WTC11 (cell line): ENCODE measurements at regions not wholly inside any gene's neighbourhood (a gene's known extent, or its start where the extent isn't known, plus 50 kb on each side); places are given as distances from the start of the nearest gene placed in this dataset.

ENCODE experiments used
- ATAC-seq: fragments of 200-7000 bp; cut with Tn5 transposase; 2 replicates; pipeline ENCODE4 v1.10.0; 2021; ENCODE audit warnings: mild to moderate bottlenecking, moderate library complexity
- CTCF ChIA-PET: fragments of 300-600 bp; sonication (Branson Sonifier 250); formaldehyde crosslinking; loops from one replicate; lab custom pipeline; 2021; ENCODE audit warnings: antibody characterized with exemption; lab: Charles Lee
- POLR2A ChIA-PET: fragments of 350-600 bp; sonication (Branson Sonifier 250); formaldehyde crosslinking; loops from one replicate; lab custom pipeline; 2021; ENCODE audit warnings: antibody characterized with exemption; lab: Charles Lee
- DNase-seq: peaks from one replicate; pipeline ENCODE4 v3.0.0; 2021; ENCODE audit warnings: low spot score
- H3K27ac Mint-ChIP-seq: 2 replicates; pipeline ENCODE4 v1.8.0; 2021; ENCODE audit warnings: mixed read lengths
- H3K27me3 Mint-ChIP-seq: 2 replicates; pipeline ENCODE4 v1.8.0; 2021; ENCODE audit warnings: low read depth, mild to moderate bottlenecking, moderate library complexity, mixed read lengths
- H3K36me3 Mint-ChIP-seq: 2 replicates; pipeline ENCODE4 v1.8.0; 2021; ENCODE audit warnings: mixed read lengths
- H3K4me1 Mint-ChIP-seq: 2 replicates; pipeline ENCODE4 v1.8.0; 2022; ENCODE audit warnings: mixed read lengths
- H3K4me3 Mint-ChIP-seq: 2 replicates; pipeline ENCODE4 v1.8.0; 2021; ENCODE audit warnings: mild to moderate bottlenecking, moderate library complexity, mixed read lengths
- H3K9me3 Mint-ChIP-seq: 2 replicates; pipeline ENCODE4 v1.8.0; 2021; ENCODE audit warnings: mixed read lengths
- ELF4 ChIP-seq: sonication (generic); formaldehyde crosslinking; IDR thresholded peaks from 2 replicates; pipeline ENCODE4 v1.8.1; 2022; ENCODE audit warnings: low read depth, mild to moderate bottlenecking, moderate library complexity, missing genetic modification reagents
- EMX1 ChIP-seq: fragments of 250-450 bp; sonication (Bioruptor Pico); IDR thresholded peaks from 2 replicates; pipeline ENCODE4 v1.8.0; 2021; ENCODE audit warnings: mild to moderate bottlenecking
- ETV6 ChIP-seq: sonication (generic); formaldehyde crosslinking; IDR thresholded peaks from 2 replicates; pipeline ENCODE4 v1.8.1; 2022; ENCODE audit warnings: mild to moderate bottlenecking, missing genetic modification reagents
- GRHL2 ChIP-seq: fragments of 250-450 bp; sonication (Bioruptor Pico); IDR thresholded peaks from 2 replicates; pipeline ENCODE4 v1.8.0; 2022; ENCODE audit warnings: mild to moderate bottlenecking, moderate library complexity; ENCODE audit not compliant: insufficient replicate concordance, severe bottlenecking
- JAZF1 ChIP-seq: fragments of 250-450 bp; sonication (Bioruptor Pico); IDR thresholded peaks from 2 replicates; pipeline ENCODE4 v1.9.0; 2021; ENCODE audit warnings: moderate library complexity, mild to moderate bottlenecking, inconsistent platforms
- KAT7 ChIP-seq: sonication (generic); formaldehyde crosslinking; IDR thresholded peaks from 2 replicates; pipeline ENCODE4 v1.8.1; 2023; ENCODE audit warnings: missing genetic modification reagents, mild to moderate bottlenecking, borderline replicate concordance
- NR2C2 ChIP-seq: sonication (generic); formaldehyde crosslinking; IDR thresholded peaks from 2 replicates; pipeline ENCODE4 v1.8.0; 2022; ENCODE audit warnings: mild to moderate bottlenecking, missing genetic modification reagents
- RORB ChIP-seq: fragments of 250-450 bp; sonication (Bioruptor Pico); IDR thresholded peaks from 2 replicates; pipeline ENCODE4 v1.9.0; 2021; ENCODE audit warnings: mild to moderate bottlenecking
- TEAD1 ChIP-seq: sonication (generic); formaldehyde crosslinking; IDR thresholded peaks from 2 replicates; pipeline ENCODE4 v1.8.0; 2022; ENCODE audit warnings: mild to moderate bottlenecking, missing genetic modification reagents
- ZBTB21 ChIP-seq: sonication (generic); formaldehyde crosslinking; IDR thresholded peaks from 2 replicates; pipeline ENCODE4 v1.8.1; 2023; ENCODE audit warnings: mild to moderate bottlenecking, missing genetic modification reagents, borderline replicate concordance
- ZNF138 ChIP-seq: sonication (generic); formaldehyde crosslinking; conservative IDR thresholded peaks from 2 replicates; pipeline ENCODE4 v1.8.1; 2022; ENCODE audit warnings: mild to moderate bottlenecking, moderate library complexity, missing genetic modification reagents
- ZNF671 ChIP-seq: fragments of 250-450 bp; sonication (Bioruptor Pico); IDR thresholded peaks from 2 replicates; pipeline ENCODE4 v1.8.0; 2021; ENCODE audit warnings: mild to moderate bottlenecking
- TF ChIP-seq, protein P1 (sequence below): sonication (generic); formaldehyde crosslinking; IDR thresholded peaks from 2 replicates; pipeline ENCODE4 v1.8.0; 2023; ENCODE audit warnings: missing genetic modification reagents, mild to moderate bottlenecking, borderline replicate concordance
- TF ChIP-seq, protein P2 (sequence below): sonication (generic); formaldehyde crosslinking; IDR thresholded peaks from 2 replicates; pipeline ENCODE4 v1.8.0; 2022; ENCODE audit warnings: mild to moderate bottlenecking, missing genetic modification reagents
- TF ChIP-seq, protein P3 (sequence below): sonication (generic); formaldehyde crosslinking; IDR thresholded peaks from 2 replicates; pipeline ENCODE4 v1.8.1; 2023; ENCODE audit warnings: mild to moderate bottlenecking, missing genetic modification reagents
- TF ChIP-seq, protein P4 (sequence below): fragments of 250-450 bp; sonication (Bioruptor Pico); IDR thresholded peaks from 2 replicates; pipeline ENCODE4 v1.9.0; 2021; ENCODE audit warnings: mild to moderate bottlenecking
- TF ChIP-seq, protein P5 (sequence below): fragments of 250-450 bp; sonication (Bioruptor Pico); IDR thresholded peaks from 2 replicates; pipeline ENCODE4 v1.9.0; 2021; ENCODE audit warnings: mild to moderate bottlenecking

DNA sequence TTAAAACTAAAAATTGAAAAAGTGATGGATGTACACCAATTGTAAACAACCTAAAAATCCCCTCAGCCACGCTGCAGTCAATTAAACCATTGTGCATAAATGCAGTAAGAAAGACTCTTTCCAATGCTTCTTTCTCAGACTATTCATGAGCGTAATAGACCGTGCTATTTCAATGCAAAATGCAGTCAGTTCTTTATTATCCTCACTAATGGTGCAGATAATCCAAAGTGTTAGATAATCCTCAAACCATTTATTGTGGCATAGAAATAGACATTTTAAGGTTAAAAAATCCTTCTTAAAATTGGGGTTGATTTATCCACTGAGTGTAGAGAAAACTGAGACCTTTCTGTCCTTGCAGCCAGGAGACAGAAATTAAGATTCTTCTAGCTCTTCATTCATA lies 1862.8 kb downstream of the EFNA5 start (continued):
- TF ChIP-seq, protein P1, sequence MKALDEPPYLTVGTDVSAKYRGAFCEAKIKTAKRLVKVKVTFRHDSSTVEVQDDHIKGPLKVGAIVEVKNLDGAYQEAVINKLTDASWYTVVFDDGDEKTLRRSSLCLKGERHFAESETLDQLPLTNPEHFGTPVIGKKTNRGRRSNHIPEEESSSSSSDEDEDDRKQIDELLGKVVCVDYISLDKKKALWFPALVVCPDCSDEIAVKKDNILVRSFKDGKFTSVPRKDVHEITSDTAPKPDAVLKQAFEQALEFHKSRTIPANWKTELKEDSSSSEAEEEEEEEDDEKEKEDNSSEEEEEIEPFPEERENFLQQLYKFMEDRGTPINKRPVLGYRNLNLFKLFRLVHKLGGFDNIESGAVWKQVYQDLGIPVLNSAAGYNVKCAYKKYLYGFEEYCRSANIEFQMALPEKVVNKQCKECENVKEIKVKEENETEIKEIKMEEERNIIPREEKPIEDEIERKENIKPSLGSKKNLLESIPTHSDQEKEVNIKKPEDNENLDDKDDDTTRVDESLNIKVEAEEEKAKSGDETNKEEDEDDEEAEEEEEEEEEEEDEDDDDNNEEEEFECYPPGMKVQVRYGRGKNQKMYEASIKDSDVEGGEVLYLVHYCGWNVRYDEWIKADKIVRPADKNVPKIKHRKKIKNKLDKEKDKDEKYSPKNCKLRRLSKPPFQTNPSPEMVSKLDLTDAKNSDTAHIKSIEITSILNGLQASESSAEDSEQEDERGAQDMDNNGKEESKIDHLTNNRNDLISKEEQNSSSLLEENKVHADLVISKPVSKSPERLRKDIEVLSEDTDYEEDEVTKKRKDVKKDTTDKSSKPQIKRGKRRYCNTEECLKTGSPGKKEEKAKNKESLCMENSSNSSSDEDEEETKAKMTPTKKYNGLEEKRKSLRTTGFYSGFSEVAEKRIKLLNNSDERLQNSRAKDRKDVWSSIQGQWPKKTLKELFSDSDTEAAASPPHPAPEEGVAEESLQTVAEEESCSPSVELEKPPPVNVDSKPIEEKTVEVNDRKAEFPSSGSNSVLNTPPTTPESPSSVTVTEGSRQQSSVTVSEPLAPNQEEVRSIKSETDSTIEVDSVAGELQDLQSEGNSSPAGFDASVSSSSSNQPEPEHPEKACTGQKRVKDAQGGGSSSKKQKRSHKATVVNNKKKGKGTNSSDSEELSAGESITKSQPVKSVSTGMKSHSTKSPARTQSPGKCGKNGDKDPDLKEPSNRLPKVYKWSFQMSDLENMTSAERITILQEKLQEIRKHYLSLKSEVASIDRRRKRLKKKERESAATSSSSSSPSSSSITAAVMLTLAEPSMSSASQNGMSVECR: no peak

DNA sequence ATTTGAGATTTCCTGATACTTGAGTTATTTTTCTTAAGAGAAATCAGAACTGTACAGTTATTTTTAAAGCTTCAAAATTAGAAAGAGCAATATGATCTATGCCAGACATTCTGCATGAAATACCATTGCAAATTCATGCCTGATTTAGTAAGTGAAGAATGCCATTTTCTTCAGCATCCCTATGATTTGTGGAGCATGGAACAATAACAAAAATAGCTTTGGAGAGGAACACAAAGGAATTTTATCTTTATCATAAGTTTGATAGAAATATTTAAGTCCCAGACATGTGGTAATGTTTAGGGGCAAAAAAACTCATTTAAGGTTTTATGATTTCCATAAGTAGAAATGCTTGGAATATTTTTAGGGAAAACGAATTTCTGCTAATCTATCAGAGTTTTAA lies 1863.4 kb downstream of the EFNA5 start:
- DNase-seq: no peak
- Mint-ChIP-seq H3K27ac (no peak overlapping the region), H3K4me1 (peaks cover 18% of the 10 kb centered on the region), H3K9me3 (peaks cover 26% of the 10 kb centered on the region), H3K27me3 (no peaks in the 10 kb centered on the region), H3K36me3 (peaks cover 22% of the 10 kb centered on the region), H3K4me3 (no peak overlapping the region)
- no peak for ATAC-seq
- POLR2A ChIA-PET: no interaction called here
- CTCF ChIA-PET: no interaction called here
- TF ChIP-seq GRHL2 (CRISPR knock-in tag): no peak
- no peak for TF ChIP-seq ZNF671 (CRISPR knock-in tag)
- TF ChIP-seq TEAD1 (CRISPR knock-in tag): no peak
- TF ChIP-seq RORB (CRISPR knock-in tag): no peak
- no peak for TF ChIP-seq ETV6
- no peak for TF ChIP-seq JAZF1 (CRISPR knock-in tag)
- TF ChIP-seq, protein P2, sequence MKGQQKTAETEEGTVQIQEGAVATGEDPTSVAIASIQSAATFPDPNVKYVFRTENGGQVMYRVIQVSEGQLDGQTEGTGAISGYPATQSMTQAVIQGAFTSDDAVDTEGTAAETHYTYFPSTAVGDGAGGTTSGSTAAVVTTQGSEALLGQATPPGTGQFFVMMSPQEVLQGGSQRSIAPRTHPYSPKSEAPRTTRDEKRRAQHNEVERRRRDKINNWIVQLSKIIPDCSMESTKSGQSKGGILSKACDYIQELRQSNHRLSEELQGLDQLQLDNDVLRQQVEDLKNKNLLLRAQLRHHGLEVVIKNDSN (CRISPR knock-in tag): no peak
- TF ChIP-seq ELF4 (CRISPR knock-in tag): no peak
- TF ChIP-seq, protein P3, sequence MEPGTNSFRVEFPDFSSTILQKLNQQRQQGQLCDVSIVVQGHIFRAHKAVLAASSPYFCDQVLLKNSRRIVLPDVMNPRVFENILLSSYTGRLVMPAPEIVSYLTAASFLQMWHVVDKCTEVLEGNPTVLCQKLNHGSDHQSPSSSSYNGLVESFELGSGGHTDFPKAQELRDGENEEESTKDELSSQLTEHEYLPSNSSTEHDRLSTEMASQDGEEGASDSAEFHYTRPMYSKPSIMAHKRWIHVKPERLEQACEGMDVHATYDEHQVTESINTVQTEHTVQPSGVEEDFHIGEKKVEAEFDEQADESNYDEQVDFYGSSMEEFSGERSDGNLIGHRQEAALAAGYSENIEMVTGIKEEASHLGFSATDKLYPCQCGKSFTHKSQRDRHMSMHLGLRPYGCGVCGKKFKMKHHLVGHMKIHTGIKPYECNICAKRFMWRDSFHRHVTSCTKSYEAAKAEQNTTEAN: no peak
- TF ChIP-seq, protein P4, sequence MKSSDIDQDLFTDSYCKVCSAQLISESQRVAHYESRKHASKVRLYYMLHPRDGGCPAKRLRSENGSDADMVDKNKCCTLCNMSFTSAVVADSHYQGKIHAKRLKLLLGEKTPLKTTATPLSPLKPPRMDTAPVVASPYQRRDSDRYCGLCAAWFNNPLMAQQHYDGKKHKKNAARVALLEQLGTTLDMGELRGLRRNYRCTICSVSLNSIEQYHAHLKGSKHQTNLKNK (CRISPR knock-in tag): no peak
- no peak for TF ChIP-seq ZBTB21 (CRISPR knock-in tag)
- TF ChIP-seq NR2C2 (CRISPR knock-in tag): no peak
- TF ChIP-seq KAT7: no peak
- TF ChIP-seq, protein P5, sequence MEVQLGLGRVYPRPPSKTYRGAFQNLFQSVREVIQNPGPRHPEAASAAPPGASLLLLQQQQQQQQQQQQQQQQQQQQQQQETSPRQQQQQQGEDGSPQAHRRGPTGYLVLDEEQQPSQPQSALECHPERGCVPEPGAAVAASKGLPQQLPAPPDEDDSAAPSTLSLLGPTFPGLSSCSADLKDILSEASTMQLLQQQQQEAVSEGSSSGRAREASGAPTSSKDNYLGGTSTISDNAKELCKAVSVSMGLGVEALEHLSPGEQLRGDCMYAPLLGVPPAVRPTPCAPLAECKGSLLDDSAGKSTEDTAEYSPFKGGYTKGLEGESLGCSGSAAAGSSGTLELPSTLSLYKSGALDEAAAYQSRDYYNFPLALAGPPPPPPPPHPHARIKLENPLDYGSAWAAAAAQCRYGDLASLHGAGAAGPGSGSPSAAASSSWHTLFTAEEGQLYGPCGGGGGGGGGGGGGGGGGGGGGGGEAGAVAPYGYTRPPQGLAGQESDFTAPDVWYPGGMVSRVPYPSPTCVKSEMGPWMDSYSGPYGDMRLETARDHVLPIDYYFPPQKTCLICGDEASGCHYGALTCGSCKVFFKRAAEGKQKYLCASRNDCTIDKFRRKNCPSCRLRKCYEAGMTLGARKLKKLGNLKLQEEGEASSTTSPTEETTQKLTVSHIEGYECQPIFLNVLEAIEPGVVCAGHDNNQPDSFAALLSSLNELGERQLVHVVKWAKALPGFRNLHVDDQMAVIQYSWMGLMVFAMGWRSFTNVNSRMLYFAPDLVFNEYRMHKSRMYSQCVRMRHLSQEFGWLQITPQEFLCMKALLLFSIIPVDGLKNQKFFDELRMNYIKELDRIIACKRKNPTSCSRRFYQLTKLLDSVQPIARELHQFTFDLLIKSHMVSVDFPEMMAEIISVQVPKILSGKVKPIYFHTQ (CRISPR knock-in tag): no peak
- no peak for TF ChIP-seq ZNF138 (CRISPR knock-in tag)
- TF ChIP-seq EMX1 (CRISPR knock-in tag): no peak
